ENCODE measurements at regions not wholly inside any gene's neighbourhood (a gene's known extent, or its start where the extent isn't known, plus 50 kb on each side); places are given as distances from the start of the nearest gene placed in this dataset.

DNA sequence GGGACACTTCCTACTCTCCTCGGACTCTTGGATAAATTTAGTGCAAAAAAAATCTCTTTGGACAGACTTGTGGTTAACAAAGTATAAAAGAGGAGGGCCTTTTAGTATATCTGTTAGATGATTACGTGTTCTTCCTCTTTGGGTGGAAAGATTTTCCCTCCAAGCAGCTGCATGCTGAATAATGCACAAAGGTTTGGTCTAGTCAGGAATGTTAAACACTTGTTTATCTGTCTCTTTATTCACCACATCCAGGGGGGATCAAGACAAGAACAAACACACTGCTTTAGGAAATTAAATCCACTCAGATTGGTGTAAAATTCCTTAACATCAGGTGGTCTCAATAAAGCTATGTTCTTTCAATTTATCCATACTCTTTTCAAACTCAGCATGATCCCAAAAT, 260.9 kb upstream of the CHD6 start:
- DNase-seq = no peak

DNA sequence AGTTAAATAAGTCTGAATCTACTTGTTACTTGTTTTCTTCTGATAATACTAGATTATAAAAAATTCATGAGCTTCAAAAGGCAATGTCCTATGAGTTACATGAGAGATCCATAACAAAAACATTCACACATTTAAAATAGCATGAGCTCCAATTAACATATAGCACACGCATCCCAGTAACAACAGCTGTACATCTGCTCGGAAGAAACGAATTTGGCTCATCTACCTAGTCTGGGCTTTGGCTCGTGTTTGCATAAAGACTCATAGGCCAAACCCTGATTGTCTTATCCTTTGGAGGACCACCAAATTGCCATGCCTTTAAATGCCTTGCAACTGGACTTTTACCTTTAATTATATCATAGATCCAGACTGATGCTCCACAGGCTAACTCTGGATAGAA, 259.7 kb upstream of the CHD6 start:
- no peak for DNase-seq

GRCh38 chr20:41874658-41875057, 256.5 kb upstream of the CHD6 start:
- no peak for DNase-seq

DNA sequence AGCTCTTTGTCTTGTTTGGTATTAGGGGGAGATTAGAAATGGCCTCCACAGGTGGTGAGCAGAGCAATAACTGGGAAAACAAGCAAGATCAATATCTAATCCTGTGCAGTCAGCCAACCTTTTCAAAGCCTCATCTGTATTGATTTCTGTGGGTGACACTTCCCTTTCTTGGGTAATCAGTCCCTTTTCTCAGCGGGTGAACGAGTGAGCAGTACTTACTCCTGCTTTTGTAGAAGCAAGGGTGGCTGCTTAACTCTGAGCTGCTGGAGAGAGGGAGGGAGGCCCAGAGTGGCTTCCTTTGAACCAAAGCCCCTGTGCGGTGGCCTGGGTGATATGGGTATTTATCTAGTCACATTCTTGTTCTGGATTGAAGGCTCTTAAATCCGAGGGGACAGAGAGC, 254.8 kb upstream of the CHD6 start:
- no peak for DNase-seq

GRCh38 chr20:41870869-41871462, 252.8 kb upstream of the CHD6 start:
- DNase-seq = no peak

- no peak for DNase-seq
Measured at GRCh38 chr20:41869261-41869660, 251.1 kb upstream of the CHD6 start.

GRCh38 chr20:41865938-41866337, 247.8 kb upstream of the CHD6 start:
- DNase-seq = no peak

DNA sequence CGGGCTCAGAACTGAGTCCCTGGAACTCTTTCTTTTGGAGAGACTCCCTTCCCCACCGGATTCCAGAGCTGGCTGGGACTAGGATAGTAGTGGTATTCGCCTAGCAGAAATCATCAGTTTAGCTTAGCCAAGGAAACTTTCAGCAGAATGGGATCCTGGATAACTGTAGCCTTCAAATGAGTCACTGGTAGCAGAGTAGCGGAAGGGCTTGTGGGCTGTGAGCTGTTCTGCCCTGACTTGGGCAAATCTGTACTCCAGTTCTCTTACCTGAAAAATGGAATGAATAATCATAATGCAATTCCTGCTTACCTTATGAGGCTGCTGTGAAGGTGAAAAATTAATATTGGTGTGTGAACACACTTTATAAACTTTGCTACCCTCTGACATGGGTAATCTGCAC, 244.3 kb upstream of the CHD6 start:
- no peak for DNase-seq

- DNase-seq = no peak
Measured at GRCh38 chr20:41861772-41862422, 243.7 kb upstream of the CHD6 start.

- DNase-seq = no peak
Measured at GRCh38 chr20:41854765-41855164, 236.6 kb upstream of the CHD6 start.

GRCh38 chr20:41853806-41854205, 235.6 kb upstream of the CHD6 start:
- DNase-seq = no peak

GRCh38 chr20:41848180-41848579, 230.0 kb upstream of the CHD6 start:
- no peak for DNase-seq

- DNase-seq = no peak
Measured at GRCh38 chr20:41837669-41838224, 219.6 kb upstream of the CHD6 start.

DNA sequence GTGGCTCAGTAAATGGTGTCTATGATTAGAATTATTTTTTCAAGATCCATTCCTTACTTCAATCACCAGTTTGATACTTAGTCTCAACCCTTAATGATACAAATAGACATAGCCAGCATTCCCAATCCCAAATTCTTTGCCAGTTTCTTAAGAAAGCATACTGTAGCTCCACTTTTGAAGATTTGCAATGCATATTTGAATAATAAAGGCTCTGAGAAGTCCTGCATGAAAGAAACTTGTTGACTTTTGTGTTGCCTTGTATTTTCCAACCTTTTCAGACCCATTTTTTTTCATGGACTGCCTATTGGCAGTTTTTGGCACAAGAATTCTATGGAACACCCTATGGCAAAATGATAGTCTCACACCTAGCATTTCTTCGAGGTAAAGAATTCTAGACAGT, 215.6 kb upstream of the CHD6 start:
- DNase-seq = no peak

DNA sequence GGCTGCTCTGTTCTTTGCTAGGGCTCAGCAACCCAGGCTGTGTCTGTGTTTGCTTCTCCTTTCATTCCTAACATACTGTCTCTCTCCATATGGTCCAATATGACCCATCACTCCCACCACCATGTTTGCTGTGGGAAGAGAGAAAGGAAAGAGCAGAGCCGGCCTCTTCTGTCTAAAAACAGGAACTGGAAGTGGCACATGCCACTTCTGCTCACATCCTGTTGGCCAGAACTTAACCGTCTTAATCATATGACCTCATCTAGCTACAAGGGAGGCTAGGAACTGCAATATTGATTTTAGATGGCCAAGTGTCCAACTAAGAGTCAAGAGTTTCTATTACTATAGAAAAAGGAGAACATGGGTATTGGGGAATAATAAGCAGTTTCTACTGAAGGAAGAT, 212.5 kb upstream of the CHD6 start:
- no peak for DNase-seq

DNA sequence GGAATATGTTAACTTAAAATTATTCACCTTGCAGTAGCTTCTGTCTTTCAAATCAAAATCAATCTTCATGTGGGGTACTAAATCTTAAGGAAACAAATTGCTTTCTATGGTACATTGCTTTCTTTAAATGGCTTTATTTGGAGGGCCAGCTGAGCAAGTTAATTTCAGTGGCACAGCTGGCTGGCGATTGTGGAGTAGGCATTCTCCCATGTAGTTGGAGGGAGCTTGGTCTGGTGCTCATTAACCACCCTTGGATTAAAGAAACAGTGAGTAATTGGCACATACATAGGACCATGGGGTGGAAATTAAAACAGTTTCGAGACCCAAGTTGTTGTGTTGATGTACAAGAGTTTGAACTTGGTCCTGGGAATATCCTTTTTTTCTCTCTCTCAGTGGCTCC, 201.3 kb upstream of the CHD6 start:
- no peak for DNase-seq

- no peak for DNase-seq
Measured at GRCh38 chr20:41818991-41819390, 200.8 kb upstream of the CHD6 start.

GRCh38 chr20:41818369-41818768, 200.2 kb upstream of the CHD6 start:
- DNase-seq = no peak

DNA sequence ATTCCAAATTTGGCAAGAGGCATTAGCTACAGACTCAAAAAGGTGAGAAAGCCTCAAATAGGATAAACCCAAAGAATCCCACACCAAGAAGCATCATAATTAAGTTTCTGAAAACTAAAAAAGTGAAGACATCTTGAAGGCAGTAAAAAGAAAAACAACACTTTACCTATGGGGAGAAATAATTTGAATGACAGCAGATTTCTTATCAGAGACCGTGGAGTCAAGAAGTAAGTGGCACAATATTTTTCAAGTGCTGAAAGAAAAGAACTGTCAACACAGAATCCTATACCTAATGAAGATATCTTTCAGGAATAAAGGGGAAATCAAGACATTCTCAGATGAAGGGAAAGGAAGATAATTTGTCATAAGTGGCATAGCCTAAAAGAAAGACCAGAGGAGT, 193.3 kb upstream of the CHD6 start:
- DNase-seq = no peak

DNA sequence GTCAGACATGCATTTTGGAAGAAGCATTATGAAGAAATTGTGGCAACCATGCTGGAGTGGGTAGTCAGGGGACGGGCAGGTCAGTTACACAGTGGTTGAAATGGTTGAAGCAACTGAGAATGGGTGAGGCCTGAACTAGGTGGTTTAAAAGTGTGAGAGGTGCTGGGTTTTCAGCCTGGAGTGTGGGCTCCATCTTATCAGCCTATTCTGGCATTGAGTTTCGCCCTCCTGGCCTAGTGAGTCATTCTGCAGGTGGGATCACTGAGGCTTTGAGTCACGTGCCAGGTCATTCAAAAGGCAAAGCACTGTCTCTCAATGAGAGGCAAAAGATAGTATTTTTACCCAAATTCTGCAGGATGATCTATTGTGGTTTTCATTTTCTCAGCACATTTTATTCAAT, 181.9 kb upstream of the CHD6 start:
- DNase-seq = no peak

GRCh38 chr20:41798930-41799502, 180.8 kb upstream of the CHD6 start:
- DNase-seq = no peak

- DNase-seq = no peak
Measured at GRCh38 chr20:41786158-41786557, 168.0 kb upstream of the CHD6 start.

GRCh38 chr20:41784209-41784958, 166.2 kb upstream of the CHD6 start:
- no peak for DNase-seq
